Activated naive CD8-positive, alpha-beta T cell treated with anti-CD3 and anti-CD28 coated beads for 36 hours (primary cell): ENCODE measurements at regions not wholly inside any gene's neighbourhood (a gene's known extent, or its start where the extent isn't known, plus 50 kb on each side); places are given as distances from the start of the nearest gene placed in this dataset.

ENCODE experiments used
- DNase-seq: peaks from one replicate; pipeline ENCODE4 v3.0.0; 2021
- H3K27ac Mint-ChIP-seq: one replicate; pipeline ENCODE4 v1.8.0; 2022; ENCODE audit warnings: mild to moderate bottlenecking, moderate library complexity, mixed read lengths
- H3K27me3 Mint-ChIP-seq: one replicate; pipeline ENCODE4 v1.8.0; 2022; ENCODE audit warnings: mild to moderate bottlenecking, mixed read lengths
- H3K36me3 Mint-ChIP-seq: one replicate; pipeline ENCODE4 v1.8.0; 2021; ENCODE audit warnings: mild to moderate bottlenecking, mixed read lengths
- H3K4me1 Mint-ChIP-seq: one replicate; pipeline ENCODE4 v1.8.0; 2021; ENCODE audit warnings: mixed read lengths
- H3K4me3 Mint-ChIP-seq: one replicate; pipeline ENCODE4 v1.8.0; 2022; ENCODE audit warnings: mild to moderate bottlenecking, moderate library complexity, mixed read lengths
- H3K9me3 Mint-ChIP-seq: one replicate; pipeline ENCODE4 v1.8.0; 2022; ENCODE audit warnings: mixed read lengths

- DNase-seq = no peak
- H3K27ac Mint-ChIP-seq = no peak overlapping the region
- H3K9me3 Mint-ChIP-seq = no peaks in the 10 kb centered on the region
- no peaks in the 10 kb centered on the region for H3K36me3 Mint-ChIP-seq
- no peak overlapping the region for H3K4me3 Mint-ChIP-seq
- no peaks in the 10 kb centered on the region for H3K4me1 Mint-ChIP-seq
- peaks cover 5% of the 10 kb centered on the region for H3K27me3 Mint-ChIP-seq
Measured at GRCh38 chr11:120061036-120061760, 76.7 kb downstream of the TRIM29 start.

- peaks cover 5% of the 10 kb centered on the region for H3K27me3 Mint-ChIP-seq
- H3K9me3 Mint-ChIP-seq = no peaks in the 10 kb centered on the region
- no peaks in the 10 kb centered on the region for H3K36me3 Mint-ChIP-seq
- H3K4me1 Mint-ChIP-seq = no peaks in the 10 kb centered on the region
- H3K4me3 Mint-ChIP-seq = no peak overlapping the region
- no peak overlapping the region for H3K27ac Mint-ChIP-seq
- DNase-seq = no peak
Measured at GRCh38 chr11:120060512-120060911, 77.4 kb downstream of the TRIM29 start.

- Mint-ChIP-seq H3K9me3 (no peaks in the 10 kb centered on the region), H3K4me3 (no peak overlapping the region), H3K27ac (no peak overlapping the region), H3K36me3 (no peaks in the 10 kb centered on the region), H3K4me1 (no peaks in the 10 kb centered on the region), H3K27me3 (peaks cover 5% of the 10 kb centered on the region)
- no peak for DNase-seq
Measured at GRCh38 chr11:120058931-120059330, 79.0 kb downstream of the TRIM29 start.

- no peak overlapping the region for H3K4me3 Mint-ChIP-seq
- no peak overlapping the region for H3K27ac Mint-ChIP-seq
- peaks cover 5% of the 10 kb centered on the region for H3K27me3 Mint-ChIP-seq
- no peak for DNase-seq
- no peaks in the 10 kb centered on the region for H3K4me1 Mint-ChIP-seq
- no peaks in the 10 kb centered on the region for H3K36me3 Mint-ChIP-seq
- H3K9me3 Mint-ChIP-seq = no peaks in the 10 kb centered on the region
Measured at GRCh38 chr11:120057595-120058581, 80.0 kb downstream of the TRIM29 start.

- Mint-ChIP-seq H3K27me3 (peaks cover 5% of the 10 kb centered on the region), H3K4me1 (no peaks in the 10 kb centered on the region), H3K9me3 (no peaks in the 10 kb centered on the region), H3K36me3 (no peaks in the 10 kb centered on the region), H3K27ac (no peak overlapping the region), H3K4me3 (no peak overlapping the region)
- no peak for DNase-seq
Measured at GRCh38 chr11:120057028-120057330, 80.9 kb downstream of the TRIM29 start.

- DNase-seq = no peak
- Mint-ChIP-seq H3K4me3 (no peak overlapping the region), H3K27me3 (peaks cover 5% of the 10 kb centered on the region), H3K27ac (no peak overlapping the region), H3K36me3 (no peaks in the 10 kb centered on the region), H3K4me1 (no peaks in the 10 kb centered on the region), H3K9me3 (no peaks in the 10 kb centered on the region)
Measured at GRCh38 chr11:120056301-120057027, 81.4 kb downstream of the TRIM29 start.

- Mint-ChIP-seq H3K27me3 (peaks cover under 1% of the 10 kb centered on the region), H3K27ac (no peak overlapping the region), H3K4me3 (no peak overlapping the region), H3K9me3 (no peaks in the 10 kb centered on the region), H3K36me3 (no peaks in the 10 kb centered on the region), H3K4me1 (no peaks in the 10 kb centered on the region)
- DNase-seq = no peak
Measured at GRCh38 chr11:120055646-120056045, 82.3 kb downstream of the TRIM29 start.

GRCh38 chr11:120054753-120055045 lies 83.2 kb downstream of the TRIM29 start:
- Mint-ChIP-seq H3K27me3 (no peaks in the 10 kb centered on the region), H3K9me3 (no peaks in the 10 kb centered on the region), H3K4me3 (no peak overlapping the region), H3K4me1 (no peaks in the 10 kb centered on the region), H3K27ac (no peak overlapping the region), H3K36me3 (no peaks in the 10 kb centered on the region)
- DNase-seq = no peak

GRCh38 chr11:120054016-120054752 lies 83.7 kb downstream of the TRIM29 start:
- Mint-ChIP-seq H3K4me1 (no peaks in the 10 kb centered on the region), H3K27ac (no peak overlapping the region), H3K4me3 (no peak overlapping the region), H3K27me3 (no peaks in the 10 kb centered on the region), H3K36me3 (no peaks in the 10 kb centered on the region), H3K9me3 (no peaks in the 10 kb centered on the region)
- DNase-seq = no peak

- no peaks in the 10 kb centered on the region for H3K27me3 Mint-ChIP-seq
- H3K4me1 Mint-ChIP-seq = no peaks in the 10 kb centered on the region
- H3K4me3 Mint-ChIP-seq = no peak overlapping the region
- no peak for DNase-seq
- H3K36me3 Mint-ChIP-seq = no peaks in the 10 kb centered on the region
- H3K27ac Mint-ChIP-seq = no peak overlapping the region
- peaks cover 8% of the 10 kb centered on the region for H3K9me3 Mint-ChIP-seq
Measured at GRCh38 chr11:120052196-120052775, 85.6 kb downstream of the TRIM29 start.

GRCh38 chr11:120044011-120044675 lies 93.8 kb downstream of the TRIM29 start:
- H3K9me3 Mint-ChIP-seq = peaks cover 21% of the 10 kb centered on the region
- no peaks in the 10 kb centered on the region for H3K36me3 Mint-ChIP-seq

GRCh38 chr11:120043328-120043945 lies 94.5 kb downstream of the TRIM29 start:
- H3K4me1 Mint-ChIP-seq = no peaks in the 10 kb centered on the region
- H3K4me3 Mint-ChIP-seq = no peak overlapping the region
- no peaks in the 10 kb centered on the region for H3K36me3 Mint-ChIP-seq
- H3K27ac Mint-ChIP-seq = no peak overlapping the region
- H3K27me3 Mint-ChIP-seq = peaks cover 20% of the 10 kb centered on the region
- no peak for DNase-seq
- H3K9me3 Mint-ChIP-seq = peaks cover 21% of the 10 kb centered on the region

More at GRCh38 chr11:120044011-120044675, 93.8 kb downstream of the TRIM29 start:
- Mint-ChIP-seq H3K27me3 (peaks cover 17% of the 10 kb centered on the region), H3K4me3 (no peak overlapping the region), H3K4me1 (no peaks in the 10 kb centered on the region), H3K27ac (no peak overlapping the region)
- no peak for DNase-seq

- no peaks in the 10 kb centered on the region for H3K36me3 Mint-ChIP-seq
- H3K9me3 Mint-ChIP-seq = peaks cover 16% of the 10 kb centered on the region
- no peak overlapping the region for H3K27ac Mint-ChIP-seq
- H3K4me3 Mint-ChIP-seq = no peak overlapping the region
- no peak for DNase-seq
- H3K4me1 Mint-ChIP-seq = no peaks in the 10 kb centered on the region
- H3K27me3 Mint-ChIP-seq = peaks cover 20% of the 10 kb centered on the region
Measured at GRCh38 chr11:120041625-120042024, 96.3 kb downstream of the TRIM29 start.
